ENCODE measurements at regions not wholly inside any gene's neighbourhood (a gene's known extent, or its start where the extent isn't known, plus 50 kb on each side); places are given as distances from the start of the nearest gene placed in this dataset.
"Not testable (repeated sequence)": the region's sequence is repeated elsewhere in the genome, so short reads cannot be mapped to it uniquely, and the experiment has no call there.

DNA sequence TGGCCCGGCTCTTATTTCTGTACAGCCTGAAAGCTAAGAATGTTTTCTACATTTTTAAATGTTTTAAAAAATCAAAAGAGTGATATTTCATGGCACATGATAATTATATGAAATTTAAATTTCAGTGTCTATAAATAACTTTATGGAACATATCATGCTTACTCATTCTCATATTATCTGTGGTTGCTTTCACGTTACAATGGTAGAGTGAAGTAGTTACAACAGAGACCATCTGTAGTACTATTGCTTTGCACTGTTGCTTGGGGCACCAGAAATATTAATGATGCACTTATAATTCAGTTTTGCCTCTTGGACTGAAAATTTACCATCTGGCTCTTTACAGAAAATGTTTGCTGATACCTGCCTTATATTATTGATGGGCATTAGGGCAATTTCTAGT is 481.6 kb downstream of the PLPP3 start:
- DNase-seq, result no peak

DNA sequence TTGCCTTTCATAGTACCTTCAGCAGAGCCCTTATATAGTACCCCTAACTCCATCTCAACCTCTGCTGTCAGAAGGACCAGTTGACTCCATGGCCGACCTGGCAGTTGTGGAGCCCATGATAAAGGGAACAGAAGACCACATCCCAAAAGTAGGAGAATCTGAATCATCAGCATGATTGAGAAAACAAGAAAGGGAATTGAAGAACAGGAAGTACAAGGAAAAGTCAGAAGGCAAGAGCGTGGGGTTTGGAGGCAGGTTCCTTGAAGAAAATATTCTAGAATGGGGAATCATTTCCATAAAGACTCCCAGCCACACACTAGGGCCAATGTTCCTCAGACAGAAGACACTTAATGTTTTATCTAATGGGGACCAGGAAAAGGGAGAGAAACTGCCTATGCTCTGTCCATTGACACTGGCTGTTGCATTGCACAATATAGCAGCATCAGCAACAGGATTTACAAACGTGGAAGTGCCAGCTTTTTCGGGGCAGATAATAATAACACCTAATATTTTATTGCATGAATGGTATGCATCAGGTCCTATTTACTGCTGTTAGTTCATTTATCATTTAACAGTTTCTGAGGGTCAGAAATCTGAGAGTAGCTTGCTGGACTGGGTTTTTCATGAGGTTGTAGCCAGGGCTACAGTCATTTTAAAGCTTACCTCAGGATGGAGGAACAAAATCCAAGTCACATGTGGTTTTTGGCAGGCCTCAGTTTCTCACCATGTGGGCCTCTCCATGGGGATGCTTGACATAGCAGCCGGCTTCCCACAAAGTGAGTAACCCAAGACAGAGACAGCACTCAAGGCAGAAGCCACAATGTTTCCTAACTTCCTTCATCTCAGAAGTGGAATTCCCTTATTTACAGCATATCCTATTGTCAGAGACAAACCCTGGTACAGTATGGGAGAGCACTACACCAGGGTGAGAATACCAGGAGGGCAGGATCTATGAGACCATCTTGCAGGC is 483.4 kb downstream of the PLPP3 start:
- no peak for DNase-seq

DNA sequence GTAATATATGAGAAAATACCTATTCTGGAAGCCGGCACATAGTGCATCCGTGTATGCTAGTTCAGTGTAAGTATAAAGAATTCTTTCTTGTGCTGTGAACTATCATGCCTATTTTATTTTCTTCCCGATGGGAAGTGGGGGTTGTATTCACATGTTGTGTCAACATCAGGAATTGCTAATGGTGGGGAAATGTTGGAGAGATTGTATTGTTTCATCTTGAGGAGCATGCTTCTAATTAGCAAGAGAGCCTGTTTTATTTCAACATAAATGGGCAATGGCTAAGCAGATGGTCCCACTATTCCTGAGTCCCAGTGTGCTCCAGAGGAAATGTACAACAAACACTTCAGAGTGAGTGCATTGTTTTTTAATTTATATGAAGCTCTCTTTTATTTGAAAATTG is 485.2 kb downstream of the PLPP3 start:
- DNase-seq, result no peak

DNA sequence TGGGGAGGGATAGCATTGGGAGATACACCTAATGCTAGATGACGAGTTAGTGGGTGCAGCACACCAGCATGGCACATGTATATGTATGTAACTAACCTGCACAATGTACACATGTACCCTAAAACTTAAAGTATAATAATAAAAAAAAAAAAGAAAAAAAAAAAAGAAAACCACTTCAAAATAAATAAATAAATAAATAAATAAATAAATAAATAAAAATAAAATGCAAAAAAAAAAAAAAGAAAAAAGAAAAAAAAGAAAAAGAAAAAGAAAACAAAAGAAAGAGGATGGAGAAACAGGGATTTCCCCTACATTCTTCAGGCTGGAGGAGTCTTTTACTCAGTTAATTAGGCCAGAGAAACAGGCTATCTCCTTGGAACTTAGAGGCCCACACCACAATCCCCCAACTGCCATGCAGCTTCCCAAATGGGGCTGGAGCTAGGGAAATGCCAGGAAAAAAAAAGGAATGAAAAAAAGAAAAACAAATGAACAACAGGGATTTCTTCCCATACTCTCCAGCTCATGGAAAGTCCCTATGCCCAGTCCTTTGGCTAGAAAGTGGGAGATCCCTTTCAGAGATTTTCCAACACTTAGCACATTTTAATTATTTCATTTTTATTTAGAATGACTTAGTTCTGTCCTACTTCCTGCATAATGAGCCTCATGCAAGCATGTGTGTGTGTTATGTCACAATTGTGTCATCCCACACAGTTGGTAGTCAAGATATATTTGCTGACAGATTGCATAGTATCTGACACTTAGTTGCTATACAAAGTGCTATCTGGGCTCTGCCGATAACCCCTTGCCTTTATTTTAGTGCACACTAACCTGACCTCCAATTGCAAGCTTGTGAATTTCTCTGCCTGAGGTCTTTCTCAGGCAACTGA is 486.4 kb downstream of the PLPP3 start:
- no peak for DNase-seq

DNA sequence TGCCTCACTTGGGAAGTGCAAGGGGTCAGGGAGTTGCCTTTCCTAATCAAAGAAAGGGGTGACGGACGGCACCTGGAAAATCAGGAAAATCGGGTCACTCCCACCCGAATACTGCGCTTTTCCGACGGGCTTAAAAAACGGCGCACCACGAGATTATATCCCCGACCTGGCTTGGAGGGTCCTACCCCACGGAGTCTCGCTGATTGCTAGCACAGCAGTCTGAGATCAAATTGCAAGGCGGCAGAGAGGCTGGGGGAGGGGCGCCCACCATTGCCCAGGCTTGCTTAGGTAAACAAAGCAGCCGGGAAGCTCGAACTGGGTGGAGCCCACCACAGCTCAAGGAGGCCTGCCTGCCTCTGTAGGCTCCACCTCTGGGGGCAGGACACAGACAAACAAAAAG is 489.5 kb downstream of the PLPP3 start:
- not testable (repeated sequence) for DNase-seq

DNA sequence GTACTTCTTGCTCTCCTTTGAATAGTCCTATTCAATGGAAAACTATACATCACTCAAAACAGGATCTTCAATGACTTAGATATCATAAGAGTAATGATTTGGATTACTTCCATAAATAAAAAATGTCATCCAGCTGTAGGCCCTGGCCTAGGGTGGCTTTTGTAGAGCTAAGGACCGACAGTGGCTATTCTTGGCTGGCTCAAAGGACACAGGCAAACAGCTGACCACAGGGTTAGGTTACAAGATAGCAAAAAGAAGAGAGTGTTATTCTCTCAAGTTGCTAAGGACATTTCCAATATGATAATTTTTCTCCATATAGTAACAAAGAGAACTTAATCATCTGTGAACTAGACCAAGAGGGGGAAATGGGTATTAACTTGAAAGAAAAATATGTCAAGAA is 495.1 kb downstream of the PLPP3 start:
- DNase-seq, result no peak

DNA sequence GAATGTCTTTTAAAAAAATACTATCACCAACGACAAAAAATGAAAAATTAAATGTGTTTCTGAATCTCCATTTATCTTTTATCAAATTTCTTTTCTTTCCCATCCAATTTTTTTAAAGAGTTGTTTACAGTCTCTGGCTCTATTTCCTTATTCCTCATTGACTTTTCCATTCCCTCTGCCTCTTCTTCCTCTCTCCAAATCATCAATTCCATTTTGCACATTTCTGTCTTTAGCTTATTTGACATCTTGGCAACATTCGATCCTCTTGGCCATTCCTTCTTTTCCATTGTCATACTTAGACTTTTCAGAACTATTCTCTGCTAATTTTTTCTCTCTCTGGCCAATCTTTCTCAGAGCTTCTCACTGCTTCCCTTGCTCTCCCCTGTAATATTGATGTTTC is 497.6 kb downstream of the PLPP3 start:
- no peak for DNase-seq

DNA sequence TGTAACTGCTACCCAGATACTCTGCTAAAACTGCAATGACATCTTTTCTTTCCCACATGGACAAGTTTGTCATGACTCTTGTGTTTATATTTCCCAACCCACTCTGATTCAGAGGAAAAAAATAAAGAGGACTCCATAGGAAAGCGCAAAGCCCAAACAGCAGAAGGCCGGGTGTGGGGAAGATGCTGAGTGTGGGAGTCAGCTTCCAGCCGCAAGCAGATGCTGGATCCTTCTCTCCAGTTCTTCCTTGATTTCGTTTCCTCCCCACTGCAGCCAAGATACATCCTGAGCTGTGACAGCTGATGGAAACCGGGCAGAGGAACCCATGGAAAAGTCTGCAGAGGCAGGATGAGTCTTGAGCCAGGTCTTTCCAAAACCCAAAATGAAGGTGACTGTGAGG is 498.2 kb downstream of the PLPP3 start:
- DNase-seq, result no peak

DNA sequence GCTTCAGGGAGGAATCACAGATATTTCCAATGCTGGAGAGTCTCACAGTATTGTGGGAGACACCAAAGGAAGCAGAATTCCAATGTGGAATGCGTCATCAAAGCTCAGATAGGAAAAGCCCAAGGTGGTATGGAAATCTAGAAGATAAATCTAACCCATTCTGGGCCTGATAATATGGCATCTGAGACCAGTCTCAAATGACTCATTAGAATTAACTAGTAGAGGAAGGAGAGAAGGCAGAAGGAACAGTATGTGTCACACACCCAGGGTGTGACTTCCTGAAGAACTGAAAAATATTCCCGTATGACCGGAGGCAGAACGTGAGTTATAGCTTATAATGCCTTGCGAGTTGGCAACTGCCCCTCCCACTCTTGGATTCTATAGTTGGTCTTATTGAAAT is 499.2 kb downstream of the PLPP3 start:
- no peak for DNase-seq

DNA sequence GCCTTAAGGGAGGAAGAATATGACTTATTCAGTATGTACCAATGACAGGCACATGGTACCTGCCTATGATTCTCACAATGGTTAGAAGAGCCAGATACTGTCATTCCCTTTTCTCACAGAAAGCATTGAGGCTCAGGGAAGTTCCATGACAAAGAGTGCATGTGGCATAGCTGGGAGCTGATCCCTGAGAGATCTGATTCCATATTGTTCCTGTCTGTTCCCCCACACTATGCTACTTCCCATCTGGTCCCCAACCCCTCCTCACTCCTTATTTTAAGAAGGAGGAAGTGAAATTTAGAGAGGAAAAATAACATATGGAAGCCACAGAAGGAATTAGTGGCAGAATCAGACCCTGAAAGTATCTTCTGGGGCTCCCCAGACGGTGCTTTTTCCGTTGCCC is 500.0 kb downstream of the PLPP3 start:
- no peak for DNase-seq

DNA sequence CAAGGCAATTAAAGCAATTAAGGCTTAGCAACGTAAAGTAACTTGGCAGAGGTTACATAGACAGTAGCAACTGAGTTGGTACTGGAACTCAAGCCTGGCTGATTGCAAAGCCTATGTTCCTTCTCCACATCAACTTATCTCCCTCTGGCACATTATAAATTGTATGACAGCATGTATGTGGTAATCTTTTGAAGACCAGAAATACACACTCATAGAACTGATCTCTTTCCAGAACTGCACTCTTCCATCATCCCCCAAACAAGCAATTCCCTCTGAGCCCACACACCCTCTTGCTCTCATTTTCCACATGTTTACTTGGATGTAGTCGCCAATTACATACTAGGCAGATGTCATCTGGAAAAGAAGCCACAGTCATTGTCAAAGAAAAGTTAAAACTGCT is 502.2 kb downstream of the PLPP3 start:
- no peak for DNase-seq

DNA sequence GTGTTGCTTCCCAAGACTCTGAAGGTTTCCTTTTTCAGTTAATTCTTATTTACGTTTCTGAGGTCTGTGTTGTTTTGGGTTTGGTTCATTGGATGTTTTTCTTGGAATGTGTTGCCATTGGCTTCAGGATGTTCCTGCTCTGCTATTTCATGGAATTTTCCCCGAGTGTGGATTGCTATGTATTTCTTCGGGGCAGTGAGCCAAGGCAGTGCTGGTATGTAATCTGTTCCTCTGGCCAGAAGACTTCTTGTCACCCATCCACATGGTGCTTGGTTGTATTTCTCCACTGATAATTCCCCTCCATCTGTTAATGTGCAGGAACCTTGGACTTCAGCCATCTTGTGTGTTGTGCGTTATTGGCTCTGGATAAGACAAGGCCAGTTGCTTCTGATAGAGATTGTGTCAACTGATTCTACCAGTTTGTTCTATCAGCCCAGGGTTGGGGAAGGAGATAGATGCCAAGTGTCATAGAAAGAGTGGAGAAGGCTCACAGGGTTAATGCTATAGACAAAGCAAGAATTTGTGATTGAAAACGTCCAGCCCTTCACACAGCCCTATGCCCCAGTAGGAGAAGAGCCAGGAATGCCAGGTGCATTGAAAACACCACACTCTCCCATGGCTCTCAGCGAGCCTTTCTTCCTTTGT is 505.2 kb downstream of the PLPP3 start:
- DNase-seq, result no peak

DNA sequence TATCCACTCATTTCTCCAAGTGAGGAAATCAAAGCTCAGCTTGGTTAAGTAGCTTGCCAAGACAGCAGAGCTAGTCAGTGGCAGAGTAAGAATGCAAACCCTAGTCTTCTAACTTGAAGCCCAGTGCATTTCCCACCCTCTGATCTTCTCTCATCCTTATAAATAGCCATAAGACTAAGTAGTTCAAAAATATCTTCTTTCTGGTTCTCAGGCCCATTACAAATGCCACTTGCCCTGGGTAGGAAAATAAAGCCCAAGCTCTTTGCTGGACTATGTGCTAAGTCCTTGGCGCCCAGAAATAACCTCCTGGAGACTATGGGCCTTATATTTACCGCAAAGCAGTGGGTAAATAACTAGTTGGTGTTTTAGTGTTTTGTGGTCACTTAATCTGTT is 505.8 kb downstream of the PLPP3 start:
- DNase-seq, result no peak

DNA sequence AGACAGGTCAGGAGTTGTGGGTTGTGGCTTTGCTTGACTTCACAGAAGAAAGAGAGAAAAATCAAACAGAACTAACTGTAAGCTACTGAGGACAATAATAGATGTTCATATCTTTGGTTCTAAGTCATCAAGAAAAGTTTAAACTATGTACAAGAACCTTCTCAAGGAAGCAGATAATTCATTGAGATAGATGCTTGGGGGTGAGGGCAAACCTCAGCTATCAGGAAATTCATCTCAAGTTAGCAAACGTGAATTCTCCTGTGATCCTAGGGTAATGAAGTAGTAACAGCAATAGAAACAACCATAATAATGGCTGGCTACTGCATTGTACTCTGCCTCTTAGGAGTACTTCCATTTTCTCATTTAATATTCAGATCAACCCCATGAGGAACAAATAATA is 506.2 kb downstream of the PLPP3 start:
- no peak for DNase-seq

DNA sequence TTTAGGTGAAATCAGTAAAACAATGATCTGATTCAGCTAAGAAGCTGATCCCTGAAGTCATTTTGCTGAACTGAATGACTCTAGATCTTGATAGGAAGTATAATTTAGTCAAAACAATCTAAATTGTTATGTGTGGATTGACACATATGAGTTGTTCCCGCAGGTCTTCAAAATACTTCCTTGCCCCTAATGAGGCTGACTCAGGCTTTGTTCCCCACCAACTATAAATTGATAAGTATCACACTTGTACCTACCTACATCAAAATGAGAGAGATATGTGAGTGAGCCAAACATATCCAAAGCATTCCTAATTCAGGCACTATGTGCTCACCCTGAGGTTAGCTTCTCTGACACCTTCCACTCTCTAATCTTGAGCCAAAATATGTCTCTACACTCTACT is 507.1 kb downstream of the PLPP3 start:
- no peak for DNase-seq

DNA sequence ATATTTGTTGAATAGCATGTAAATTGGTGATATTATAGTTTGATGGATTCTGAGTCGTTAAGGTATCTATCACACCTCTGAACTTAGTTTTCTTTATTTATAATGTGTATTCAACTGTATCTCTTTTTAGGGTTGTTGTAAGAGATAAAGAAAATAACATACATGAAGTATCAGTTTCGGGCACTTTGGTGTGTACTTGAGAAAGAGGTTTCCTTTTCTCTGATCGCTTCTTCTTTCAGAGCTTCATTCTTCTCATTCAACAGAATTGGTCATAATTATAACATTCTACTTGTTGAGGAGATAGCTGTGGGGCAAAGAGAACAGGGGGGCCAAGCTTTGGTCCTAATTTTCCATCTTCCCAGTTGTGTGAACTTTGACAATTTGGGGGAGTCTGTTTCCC is 508.0 kb downstream of the PLPP3 start:
- DNase-seq, result no peak

DNA sequence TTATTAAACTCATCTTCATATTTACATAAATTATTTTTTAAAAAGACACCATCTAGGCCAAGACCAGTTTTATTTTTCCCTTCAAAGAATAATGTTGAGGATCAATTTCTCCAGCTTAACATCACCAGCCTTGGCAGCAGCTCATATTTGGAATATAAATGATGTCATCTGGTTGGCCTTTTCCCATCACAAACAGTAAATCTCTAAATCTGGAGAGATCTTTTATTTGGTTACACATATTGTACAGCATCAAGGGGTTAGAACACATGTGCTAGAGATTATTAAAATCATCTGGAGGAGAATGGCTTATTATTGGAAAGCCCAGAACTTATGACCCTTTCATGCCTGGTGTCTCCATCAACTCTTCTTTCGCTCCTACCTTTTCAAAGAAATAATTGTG is 508.8 kb downstream of the PLPP3 start:
- no peak for DNase-seq

DNA sequence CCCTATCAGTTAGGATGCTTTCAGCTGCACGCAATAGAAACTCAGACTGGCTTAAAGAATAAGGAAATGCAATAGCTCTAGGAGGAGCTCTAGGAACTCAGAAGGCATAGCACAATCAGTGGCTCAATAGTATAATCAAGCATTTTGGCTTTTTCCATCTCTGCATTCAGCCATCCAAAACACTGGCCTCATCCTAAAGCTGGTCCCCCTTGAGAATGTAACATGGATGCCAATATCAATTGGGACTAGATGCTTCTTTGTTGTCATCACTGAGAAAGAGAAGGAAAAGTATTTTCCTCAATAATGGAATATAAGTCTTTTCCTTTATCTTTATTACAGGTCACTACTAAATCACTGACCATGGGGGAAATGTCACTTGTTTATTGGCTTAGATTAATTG is 509.5 kb downstream of the PLPP3 start:
- no peak for DNase-seq

DNA sequence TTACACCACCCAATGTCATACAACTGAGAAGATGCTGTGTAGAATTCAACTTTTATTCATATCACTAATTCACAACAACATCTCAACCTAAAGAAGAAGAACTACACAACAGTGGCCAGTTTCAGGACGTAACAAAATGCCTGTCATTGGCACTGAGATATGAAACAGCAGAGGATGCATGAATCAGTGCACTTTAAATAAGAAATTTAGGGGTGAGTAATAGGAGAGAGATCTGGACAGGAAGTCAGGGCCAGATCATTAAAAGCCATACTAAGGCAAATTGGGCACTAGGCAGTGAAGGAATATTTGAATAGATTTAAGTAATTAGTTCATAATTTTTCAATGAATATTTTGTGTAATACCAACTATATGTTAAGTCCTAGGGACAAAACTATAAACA is 510.5 kb downstream of the PLPP3 start:
- no peak for DNase-seq

DNA sequence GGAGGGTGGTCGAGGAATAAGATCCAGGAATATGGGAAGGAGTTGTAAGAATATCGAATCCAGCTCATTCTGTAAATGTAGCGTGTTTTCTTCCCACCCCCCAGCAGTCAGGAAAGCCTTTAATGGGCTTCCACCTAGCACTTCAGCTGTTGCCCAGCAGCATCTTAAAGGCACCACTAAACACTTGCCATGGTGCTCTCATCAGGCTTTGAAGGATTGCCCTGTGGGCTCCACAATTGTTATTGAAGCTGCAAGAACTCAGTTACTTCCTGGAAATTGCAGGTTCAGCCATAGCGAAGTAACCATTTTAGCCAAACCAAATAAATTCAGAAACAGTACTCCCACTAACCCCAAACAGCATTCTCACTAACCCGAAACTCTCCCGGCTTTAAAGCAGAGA is 511.2 kb downstream of the PLPP3 start:
- no peak for DNase-seq

DNA sequence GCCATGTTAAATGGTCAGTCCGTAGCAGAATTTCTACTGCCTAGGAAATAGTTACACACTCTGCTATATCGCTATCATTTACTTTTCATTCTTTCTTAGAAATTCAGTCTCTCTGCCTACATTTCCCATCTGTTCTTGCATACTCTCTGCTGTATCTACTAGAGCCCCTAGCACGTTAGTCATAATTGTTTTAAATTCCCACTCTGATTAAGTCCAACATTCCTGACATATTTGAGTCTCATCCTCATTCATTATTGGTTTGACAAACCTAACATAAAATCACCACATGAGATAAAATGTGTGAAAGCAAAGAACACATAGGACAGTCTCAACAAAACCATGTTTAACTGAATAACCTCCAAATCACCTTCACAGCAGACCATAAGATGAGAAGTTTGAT is 513.6 kb downstream of the PLPP3 start:
- no peak for DNase-seq

DNA sequence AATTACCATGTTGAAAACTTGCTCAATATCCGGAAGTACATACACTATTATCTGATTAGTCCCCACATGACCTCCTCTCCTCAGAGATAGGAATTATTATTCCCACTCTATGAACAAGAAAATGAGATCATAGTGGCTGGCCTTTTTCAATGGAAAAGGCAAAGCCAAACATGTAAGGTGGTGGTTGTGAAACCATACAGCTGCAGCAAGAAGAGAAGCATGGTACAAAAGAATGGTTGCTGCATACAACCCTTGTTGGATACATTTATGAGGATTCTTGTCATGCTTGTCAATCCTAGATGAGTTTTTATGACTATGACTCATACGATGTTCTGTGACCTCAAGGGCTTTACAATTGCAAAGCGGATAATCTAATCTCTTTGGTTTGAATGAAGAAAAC is 514.7 kb downstream of the PLPP3 start:
- DNase-seq, result no peak

DNA sequence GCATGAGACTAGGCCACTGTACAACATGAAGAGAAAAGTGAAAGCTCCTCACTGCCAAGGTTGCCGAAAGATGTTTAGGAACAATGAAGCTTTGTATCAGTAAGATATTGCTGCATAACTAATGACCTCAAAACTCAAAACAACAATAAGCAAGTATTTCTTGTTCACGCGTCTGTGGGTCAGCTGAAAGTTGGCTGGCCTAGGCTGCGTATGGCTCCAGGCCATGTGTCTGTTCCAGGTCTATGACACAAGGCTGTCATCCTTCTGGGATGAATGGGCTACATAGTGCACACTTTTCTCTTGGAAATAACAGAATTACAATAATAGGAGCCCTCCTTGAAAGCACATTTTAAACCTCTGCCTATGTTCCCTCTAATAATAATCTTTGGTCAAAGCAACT is 515.9 kb downstream of the PLPP3 start:
- no peak for DNase-seq

DNA sequence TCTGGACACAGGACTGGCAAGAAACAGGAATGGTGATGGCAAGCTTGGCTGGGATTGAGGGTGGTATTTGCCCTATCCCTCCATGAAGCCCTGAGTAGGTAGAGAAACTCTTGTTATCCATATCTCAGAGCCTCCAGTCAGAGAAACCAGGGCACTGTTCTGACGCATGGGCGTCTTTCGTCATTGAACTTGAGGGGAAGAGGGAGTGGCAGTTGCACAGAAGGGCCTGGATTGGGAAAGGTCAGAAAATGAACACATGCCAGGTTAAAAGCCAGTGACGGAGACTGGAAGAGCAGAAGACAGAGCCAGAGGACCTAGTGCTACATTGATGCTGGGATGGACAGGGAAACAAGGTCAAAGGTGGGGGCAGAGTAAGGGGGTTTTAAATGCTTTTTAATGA is 516.7 kb downstream of the PLPP3 start:
- DNase-seq, result no peak

All from activated naive CD4-positive, alpha-beta T cell (primary cell).